H1 (cell line): ENCODE measurements at regions not wholly inside any gene's neighbourhood (a gene's known extent, or its start where the extent isn't known, plus 50 kb on each side); places are given as distances from the start of the nearest gene placed in this dataset.

Source experiments
- CTCF ChIA-PET: fragments of 300-600 bp; sonication (Branson Sonifier 250); formaldehyde crosslinking; loops from one replicate; lab custom pipeline; 2021; ENCODE audit not compliant: partially characterized antibody; lab: Charles Lee
- POLR2A ChIA-PET: fragments of 300-600 bp; sonication (Branson Sonifier 250); formaldehyde crosslinking; loops from one replicate; lab custom pipeline; 2021; ENCODE audit warnings: inconsistent platforms; ENCODE audit not compliant: partially characterized antibody; lab: Charles Lee
- DNase-seq, 2 experiments: peaks; one replicate each; pipeline versions ENCODE4 v3.0.0 to v3.0.0-alpha.2; 2010 to 2022; ENCODE audit warnings: low spot score in 2 of 2, low read depth in 1 of 2, mixed read lengths in 1 of 2
- FAIRE-seq: peaks from 2 replicates; lab custom pipeline; 2011; peaks lifted over from hg19 to GRCh38; lab: Jason Lieb, UNC
- H2AFZ ChIP-seq: 2 replicates; pipeline ENCODE4 v1.8.1; 2012; ENCODE audit warnings: low read length, inconsistent platforms
- H2AK5ac ChIP-seq: 2 replicates; pipeline ENCODE4 v1.6.1; 2013; ENCODE audit warnings: low read depth, low read length
- H2BK120ac ChIP-seq: replicated peaks from 2 replicates; pipeline ENCODE3; 2013; ENCODE audit warnings: low read depth, low read length, inconsistent platforms
- H2BK12ac ChIP-seq: 2 replicates; pipeline ENCODE4 v1.6.1; 2013; ENCODE audit warnings: low read depth, low read length
- H2BK15ac ChIP-seq: 2 replicates; pipeline ENCODE4 v1.6.1; 2013; ENCODE audit warnings: low read length
- H2BK20ac ChIP-seq: 2 replicates; pipeline ENCODE4 v1.6.1; 2013; ENCODE audit warnings: low read length
- H2BK5ac ChIP-seq: 2 replicates; pipeline ENCODE4 v1.6.1; 2013; ENCODE audit warnings: low read depth, low read length
- H3K14ac ChIP-seq: 2 replicates; pipeline ENCODE4 v1.6.1; 2013; ENCODE audit warnings: inconsistent platforms; ENCODE audit not compliant: insufficient read length
- H3K18ac ChIP-seq: 2 replicates; pipeline ENCODE4 v1.6.1; 2013; ENCODE audit warnings: low read length; ENCODE audit errors: extremely low read depth
- H3K23ac ChIP-seq: 2 replicates; pipeline ENCODE4 v1.6.1; 2013; ENCODE audit warnings: inconsistent platforms; ENCODE audit not compliant: insufficient read length
- H3K23me2 ChIP-seq: 2 replicates; pipeline ENCODE4 v1.6.1; 2013; ENCODE audit warnings: low read depth, low read length
- H3K27ac ChIP-seq: 2 replicates; pipeline ENCODE4 v1.6.1; 2011; ENCODE audit warnings: low read depth, low read length, inconsistent platforms
- H3K27me3 ChIP-seq, 4 experiments: replicated peaks in 1 of 4; 1 replicate in 1 of 4; 2 replicates in 3 of 4; pipeline versions ENCODE4 v1.6.1 to v1.8.1; 2011 to 2013; ENCODE audit warnings: low read length in 3 of 4, mild to moderate bottlenecking in 3 of 4, inconsistent platforms in 2 of 4, mixed read lengths in 2 of 4, moderate library complexity in 1 of 4; ENCODE audit not compliant: control insufficient read depth in 3 of 4, insufficient read depth in 3 of 4; ENCODE audit errors: extremely low read depth in 1 of 4
- H3K36me3 ChIP-seq, 4 experiments: 2 replicates each; pipeline versions ENCODE4 v1.6.1 to v1.8.1; 2011 to 2013; ENCODE audit warnings: mild to moderate bottlenecking in 4 of 4, low read length in 3 of 4, moderate library complexity in 2 of 4, control low read depth in 1 of 4, inconsistent platforms in 1 of 4; ENCODE audit not compliant: insufficient read depth in 4 of 4, control insufficient read depth in 2 of 4
- H3K4ac ChIP-seq: replicated peaks from 2 replicates; pipeline ENCODE3; 2013; ENCODE audit warnings: low read length, low read depth, mixed read lengths, inconsistent platforms; ENCODE audit not compliant: insufficient read length
- H3K4me1 ChIP-seq, 4 experiments: replicated peaks in 1 of 4; 1 replicate in 1 of 4; 2 replicates in 3 of 4; pipeline versions ENCODE4 v1.6.1 to v1.8.1; 2011 to 2013; ENCODE audit warnings: low read length in 3 of 4, inconsistent platforms in 2 of 4, mixed read lengths in 1 of 4; ENCODE audit not compliant: insufficient read depth in 4 of 4, control insufficient read depth in 3 of 4
- H3K4me2 ChIP-seq, 2 experiments: 2 replicates each; pipeline versions ENCODE4 v1.6.1 to v1.8.1; 2011 to 2013; ENCODE audit warnings: low read depth in 2 of 2, low read length in 2 of 2, control low read depth in 1 of 2, inconsistent platforms in 1 of 2, mild to moderate bottlenecking in 1 of 2; ENCODE audit not compliant: insufficient read depth in 1 of 2
- H3K4me3 ChIP-seq, 4 experiments: fragments of 200-600, 300-600 bp in 1 of 4; sonication (generic), shearing (Covaris generic), sonication (Bioruptor Twin) in 1 of 4; 2 replicates each; pipeline versions ENCODE4 v1.5.1 to v1.8.1; 2011 to 2016; ENCODE audit warnings: low read length in 4 of 4, low read depth in 3 of 4, control low read depth in 2 of 4, inconsistent platforms in 2 of 4, mild to moderate bottlenecking in 2 of 4, mixed read lengths in 1 of 4, moderate library complexity in 1 of 4; ENCODE audit not compliant: insufficient read depth in 2 of 4; ENCODE audit errors: extremely low read depth in 1 of 4
- H3K56ac ChIP-seq: replicated peaks from 2 replicates; pipeline ENCODE3; 2013; ENCODE audit warnings: low read depth, mild to moderate bottlenecking, mixed read lengths, low read length, inconsistent platforms; ENCODE audit not compliant: insufficient read length
- H3K79me1 ChIP-seq: 2 replicates; pipeline ENCODE4 v1.6.1; 2013; ENCODE audit warnings: low read depth, low read length, control low read depth
- H3K79me2 ChIP-seq, 2 experiments: 2 replicates each; pipeline versions ENCODE4 v1.6.1 to v1.8.1; 2012 to 2013; ENCODE audit warnings: low read length in 2 of 2, mild to moderate bottlenecking in 2 of 2, inconsistent platforms in 1 of 2; ENCODE audit not compliant: insufficient read depth in 2 of 2, control insufficient read depth in 1 of 2
- H3K9ac ChIP-seq, 4 experiments: replicated peaks in 1 of 4; 1 replicate in 1 of 4; 2 replicates in 3 of 4; pipeline versions ENCODE4 v1.6.1 to v1.8.1; 2011 to 2013; ENCODE audit warnings: low read depth in 3 of 4, low read length in 3 of 4, control low read depth in 2 of 4, mild to moderate bottlenecking in 2 of 4, moderate library complexity in 2 of 4, inconsistent platforms in 1 of 4; ENCODE audit errors: extremely low read depth in 1 of 4
- H3K9me3 ChIP-seq, 2 experiments: 2 replicates each; pipeline versions ENCODE4 v1.6.1 to v1.8.1; 2012 to 2013; ENCODE audit warnings: mild to moderate bottlenecking in 2 of 2, moderate library complexity in 2 of 2, control low read depth in 1 of 2, inconsistent platforms in 1 of 2, low read depth in 1 of 2, low read length in 1 of 2, mixed read lengths in 1 of 2; ENCODE audit not compliant: insufficient read depth in 2 of 2
- H4K20me1 ChIP-seq, 2 experiments: replicated peaks in 1 of 2; 2 replicates each; pipeline versions ENCODE3 to v1.8.1; 2011 to 2013; ENCODE audit warnings: inconsistent platforms in 2 of 2, low read length in 2 of 2, mild to moderate bottlenecking in 1 of 2; ENCODE audit not compliant: insufficient read depth in 2 of 2, control insufficient read depth in 1 of 2
- H4K5ac ChIP-seq: 2 replicates; pipeline ENCODE4 v1.6.1; 2013; ENCODE audit warnings: low read length, low read depth, mixed read lengths, inconsistent platforms; ENCODE audit not compliant: insufficient read length
- H4K8ac ChIP-seq: 2 replicates; pipeline ENCODE4 v1.8.0; 2013; ENCODE audit warnings: mild to moderate bottlenecking, moderate library complexity, low read length, inconsistent platforms; ENCODE audit not compliant: insufficient read depth; ENCODE audit errors: extremely low read depth
- H4K91ac ChIP-seq: replicated peaks from 2 replicates; pipeline ENCODE3; 2013; ENCODE audit warnings: low read length, mixed read lengths, inconsistent platforms; ENCODE audit not compliant: insufficient read length
- ASH2L ChIP-seq: fragments of 200-600, 300-600 bp; sonication (generic); IDR thresholded peaks from one replicate; pipeline ENCODE4 v1.7.1; 2017; ENCODE audit warnings: low read length
- ATF3 ChIP-seq: IDR thresholded peaks from 2 replicates; pipeline ENCODE4 v1.6.1; 2011; ENCODE audit warnings: low read depth, mild to moderate bottlenecking, low read length; ENCODE audit not compliant: insufficient read depth
- BACH1 ChIP-seq: IDR thresholded peaks from 2 replicates; pipeline ENCODE4 v1.6.1; 2012; ENCODE audit warnings: low read length, improper control_type of control experiment
- BRCA1 ChIP-seq: IDR thresholded peaks from 2 replicates; pipeline ENCODE4 v1.6.1; 2012; ENCODE audit warnings: low read depth, low read length, improper control_type of control experiment
- CREB1 ChIP-seq: IDR thresholded peaks from 2 replicates; pipeline ENCODE4 v1.6.1; 2012; ENCODE audit warnings: inconsistent platforms
- GABPA ChIP-seq: IDR thresholded peaks from 2 replicates; pipeline ENCODE4 v1.6.1; 2011; ENCODE audit warnings: mild to moderate bottlenecking, low read length, moderate library complexity, borderline replicate concordance; ENCODE audit not compliant: insufficient read depth
- KDM1A ChIP-seq: fragments of 200-600, 300-600 bp; sonication (generic); IDR thresholded peaks from 2 replicates; pipeline ENCODE4 v1.7.1; 2016; ENCODE audit warnings: mild to moderate bottlenecking, low read length, borderline replicate concordance
- NANOG ChIP-seq: IDR thresholded peaks from 2 replicates; pipeline ENCODE4 v1.6.1; 2011; ENCODE audit warnings: low read length, low read depth, mild to moderate bottlenecking, inconsistent platforms; ENCODE audit not compliant: insufficient read depth, poor library complexity, severe bottlenecking
- SIN3A ChIP-seq, 2 experiments: IDR thresholded peaks in 1 of 2; conservative IDR thresholded peaks in 1 of 2; 2 replicates each; pipeline ENCODE4 v1.6.1; 2011 to 2012; ENCODE audit warnings: low read length in 2 of 2, improper control_type of control experiment in 1 of 2, low read depth in 1 of 2, mild to moderate bottlenecking in 1 of 2
- SIX5 ChIP-seq: IDR thresholded peaks from 2 replicates; pipeline ENCODE4 v1.6.1; 2011; ENCODE audit warnings: mild to moderate bottlenecking, low read depth, low read length
- SP1 ChIP-seq: IDR thresholded peaks from 2 replicates; pipeline ENCODE4 v1.6.1; 2011; ENCODE audit warnings: low read depth, low read length
- TAF1 ChIP-seq: IDR thresholded peaks from 2 replicates; pipeline ENCODE4 v1.6.1; 2011; ENCODE audit warnings: mild to moderate bottlenecking, low read depth, low read length
- YY1 ChIP-seq: IDR thresholded peaks from 2 replicates; pipeline ENCODE4 v1.6.1; 2011; ENCODE audit warnings: low read depth, mild to moderate bottlenecking, low read length
- ZNF274 ChIP-seq: IDR thresholded peaks from 2 replicates; pipeline ENCODE4 v1.7.0; 2012; ENCODE audit warnings: low read length, borderline replicate concordance; ENCODE audit errors: extremely low read depth
- WGBS, 2 experiments: shearing (Covaris generic) in 1 of 2; methylation state at CpG; one replicate each; pipeline versions ENCODE4 v1.1.6 to v1.1.7; 2013 to 2015; ENCODE audit warnings: low lambda C conversion rate in 2 of 2, mixed read lengths in 2 of 2, inconsistent platforms in 1 of 2, low coverage in 1 of 2, missing lambda C conversion rate in 1 of 2; ENCODE audit not compliant: insufficient replicate concordance in 2 of 2, insufficient coverage in 1 of 2, insufficient read length in 1 of 2; ENCODE audit errors: extremely low coverage in 1 of 2, missing lambda C conversion rate in 1 of 2; 5-methylcytosine and 5-hydroxymethylcytosine counted together

- no peaks in the 10 kb centered on the region for H3K9me3 ChIP-seq
- no peak overlapping the region for H3K4me2 ChIP-seq
- no peak overlapping the region for H2AK5ac ChIP-seq
- peaks cover 0 to 12% (median 5%) of the 10 kb centered on the region in 4 experiments; a peak in 6 of 7 replicates for H3K4me1 ChIP-seq
- H4K8ac ChIP-seq: no peak overlapping the region
- no peak overlapping the region for H2BK120ac ChIP-seq
- H4K91ac ChIP-seq: no peak overlapping the region
- no peak overlapping the region for H2BK12ac ChIP-seq
- no peaks in the 10 kb centered on the region for H3K36me3 ChIP-seq
- no peak overlapping the region for H3K27ac ChIP-seq
- CTCF ChIA-PET: interaction anchor here (0.6 to 2.2 kb wide), 6 partner anchors 13 to 1624 kb away, joined by 3 to 5 read pairs (median 4); no protein-coding TSS in a partner anchor
- no peaks in the 10 kb centered on the region for H4K20me1 ChIP-seq
- no peak overlapping the region for H2BK5ac ChIP-seq
- H2BK15ac ChIP-seq: no peak overlapping the region
- no peak overlapping the region for H4K5ac ChIP-seq
- no peak overlapping the region for H3K4me3 ChIP-seq
- H3K79me2 ChIP-seq: no peaks in the 10 kb centered on the region
- H3K14ac ChIP-seq: no peak overlapping the region
- DNase-seq (no peak), FAIRE-seq (no peak)
- POLR2A ChIA-PET: no interaction called here
- no peak overlapping the region for H3K56ac ChIP-seq
- no peaks in the 10 kb centered on the region for H3K79me1 ChIP-seq
- H2BK20ac ChIP-seq: no peak overlapping the region
- H3K9ac ChIP-seq: no peak overlapping the region
- H3K4ac ChIP-seq: no peak overlapping the region
- no peaks in the 10 kb centered on the region for H3K27me3 ChIP-seq
- 94% methylated on average over 2 of the region's 2 CpGs; no CpG with 5 or more reads in 1 of the 2 experiments for WGBS, 2 experiments
- H3K23ac ChIP-seq: no peak overlapping the region
- no peak overlapping the region for H2AFZ ChIP-seq
- H3K18ac ChIP-seq: no peak overlapping the region
- H3K23me2 ChIP-seq: no peaks in the 10 kb centered on the region
- TF ChIP-seq BRCA1 (no peak), BACH1 (no peak), ASH2L (no peak), NANOG (no peak), KDM1A (no peak), ZNF274 (no peak), SP1 (no peak), SIN3A (conservative IDR thresholded peaks at IDR 0.05 in 1 of 2, IDR thresholded peaks at IDR 0.05 in 1 of 2; ENCODE audit: low read depth in 1 of 2, low read length in 2 of 2) (no peak), CREB1 (no peak), YY1 (no peak), TAF1 (no peak), GABPA (no peak), SIX5 (no peak), ATF3 (no peak)
Measured at GRCh38 chr6:14545496-14545895, 427.9 kb downstream of the CD83 start.
